ENCODE measurements at regions not wholly inside any gene's neighbourhood (a gene's known extent, or its start where the extent isn't known, plus 50 kb on each side); places are given as distances from the start of the nearest gene placed in this dataset.
"Not testable (repeated sequence)": the region's sequence is repeated elsewhere in the genome, so short reads cannot be mapped to it uniquely, and the experiment has no call there.

- no peak for DNase-seq (ENCODE audit: low read depth in 2 of 2)
Measured at GRCh38 chr1:234920136-234920842, 208.3 kb downstream of the TOMM20 start.

GRCh38 chr1:234918961-234919761, 209.5 kb downstream of the TOMM20 start:
- no peak for DNase-seq (ENCODE audit: low read depth in 2 of 2)

GRCh38 chr1:234918181-234918841, 210.3 kb downstream of the TOMM20 start:
- no peak for DNase-seq (ENCODE audit: low read depth in 2 of 2)

- no peak for DNase-seq (ENCODE audit: low read depth in 2 of 2)
Measured at GRCh38 chr1:234917495-234918180, 211.0 kb downstream of the TOMM20 start.

- no peak for DNase-seq (ENCODE audit: low read depth in 2 of 2)
Measured at GRCh38 chr1:234916840-234917239, 211.8 kb downstream of the TOMM20 start.

GRCh38 chr1:234915924-234916675, 212.5 kb downstream of the TOMM20 start:
- DNase-seq (ENCODE audit: low read depth in 2 of 2): no peak

GRCh38 chr1:234914606-234915290, 213.9 kb downstream of the TOMM20 start:
- DNase-seq (ENCODE audit: low read depth in 2 of 2): no peak

GRCh38 chr1:234913771-234914170, 214.9 kb downstream of the TOMM20 start:
- DNase-seq (ENCODE audit: low read depth in 2 of 2): no peak

- no peak for DNase-seq (ENCODE audit: low read depth in 2 of 2)
Measured at GRCh38 chr1:234913278-234913649, 215.4 kb downstream of the TOMM20 start.

- no peak for DNase-seq (ENCODE audit: low read depth in 2 of 2)
Measured at GRCh38 chr1:234912548-234913277, 215.9 kb downstream of the TOMM20 start.

GRCh38 chr1:234911787-234912186, 216.8 kb downstream of the TOMM20 start:
- no peak for DNase-seq (ENCODE audit: low read depth in 2 of 2)

- DNase-seq (ENCODE audit: low read depth in 2 of 2): not testable (repeated sequence)
Measured at GRCh38 chr1:234911136-234911535, 217.5 kb downstream of the TOMM20 start.

GRCh38 chr1:234909851-234910250, 218.8 kb downstream of the TOMM20 start:
- DNase-seq (ENCODE audit: low read depth in 2 of 2): no peak

- DNase-seq (ENCODE audit: low read depth in 2 of 2): no peak
Measured at GRCh38 chr1:234909307-234909810, 219.3 kb downstream of the TOMM20 start.

GRCh38 chr1:234908571-234908970, 220.1 kb downstream of the TOMM20 start:
- no peak for DNase-seq (ENCODE audit: low read depth in 2 of 2)

GRCh38 chr1:234907940-234908405, 220.7 kb downstream of the TOMM20 start:
- no peak for DNase-seq (ENCODE audit: low read depth in 2 of 2)

- DNase-seq (ENCODE audit: low read depth in 2 of 2): no peak
Measured at GRCh38 chr1:234907208-234907939, 221.3 kb downstream of the TOMM20 start.

GRCh38 chr1:234906654-234907053, 222.0 kb downstream of the TOMM20 start:
- DNase-seq (ENCODE audit: low read depth in 2 of 2): no peak

Measured in stimulated activated CD4-positive, alpha-beta T cell treated with anti-CD3 and anti-CD28 coated beads, Interleukin-12 subunit alpha, Interleukin-12 subunit beta, amount 100 ng/mL, for 24 hours (primary cell).